H1 (cell line): ENCODE measurements at regions not wholly inside any gene's neighbourhood (a gene's known extent, or its start where the extent isn't known, plus 50 kb on each side); places are given as distances from the start of the nearest gene placed in this dataset.

Experiments used
- CTCF ChIA-PET: fragments of 300-600 bp; sonication (Branson Sonifier 250); formaldehyde crosslinking; loops from one replicate; lab custom pipeline; 2021; ENCODE audit not compliant: partially characterized antibody; lab: Charles Lee
- POLR2A ChIA-PET: fragments of 300-600 bp; sonication (Branson Sonifier 250); formaldehyde crosslinking; loops from one replicate; lab custom pipeline; 2021; ENCODE audit warnings: inconsistent platforms; ENCODE audit not compliant: partially characterized antibody; lab: Charles Lee
- DNase-seq, 2 experiments: peaks; one replicate each; pipeline versions ENCODE4 v3.0.0 to v3.0.0-alpha.2; 2010 to 2022; ENCODE audit warnings: low spot score in 2 of 2, low read depth in 1 of 2, mixed read lengths in 1 of 2
- FAIRE-seq: peaks from 2 replicates; lab custom pipeline; 2011; peaks lifted over from hg19 to GRCh38; lab: Jason Lieb, UNC
- H2AFZ ChIP-seq: 2 replicates; pipeline ENCODE4 v1.8.1; 2012; ENCODE audit warnings: low read length, inconsistent platforms
- H2AK5ac ChIP-seq: 2 replicates; pipeline ENCODE4 v1.6.1; 2013; ENCODE audit warnings: low read depth, low read length
- H2BK120ac ChIP-seq: replicated peaks from 2 replicates; pipeline ENCODE3; 2013; ENCODE audit warnings: low read depth, low read length, inconsistent platforms
- H2BK12ac ChIP-seq: 2 replicates; pipeline ENCODE4 v1.6.1; 2013; ENCODE audit warnings: low read depth, low read length
- H2BK15ac ChIP-seq: 2 replicates; pipeline ENCODE4 v1.6.1; 2013; ENCODE audit warnings: low read length
- H2BK20ac ChIP-seq: 2 replicates; pipeline ENCODE4 v1.6.1; 2013; ENCODE audit warnings: low read length
- H2BK5ac ChIP-seq: 2 replicates; pipeline ENCODE4 v1.6.1; 2013; ENCODE audit warnings: low read depth, low read length
- H3K14ac ChIP-seq: 2 replicates; pipeline ENCODE4 v1.6.1; 2013; ENCODE audit warnings: inconsistent platforms; ENCODE audit not compliant: insufficient read length
- H3K18ac ChIP-seq: 2 replicates; pipeline ENCODE4 v1.6.1; 2013; ENCODE audit warnings: low read length; ENCODE audit errors: extremely low read depth
- H3K23ac ChIP-seq: 2 replicates; pipeline ENCODE4 v1.6.1; 2013; ENCODE audit warnings: inconsistent platforms; ENCODE audit not compliant: insufficient read length
- H3K23me2 ChIP-seq: 2 replicates; pipeline ENCODE4 v1.6.1; 2013; ENCODE audit warnings: low read depth, low read length
- H3K27ac ChIP-seq: 2 replicates; pipeline ENCODE4 v1.6.1; 2011; ENCODE audit warnings: low read depth, low read length, inconsistent platforms
- H3K27me3 ChIP-seq, 4 experiments: replicated peaks in 1 of 4; 1 replicate in 1 of 4; 2 replicates in 3 of 4; pipeline versions ENCODE4 v1.6.1 to v1.8.1; 2011 to 2013; ENCODE audit warnings: low read length in 3 of 4, mild to moderate bottlenecking in 3 of 4, inconsistent platforms in 2 of 4, mixed read lengths in 2 of 4, moderate library complexity in 1 of 4; ENCODE audit not compliant: control insufficient read depth in 3 of 4, insufficient read depth in 3 of 4; ENCODE audit errors: extremely low read depth in 1 of 4
- H3K36me3 ChIP-seq, 4 experiments: 2 replicates each; pipeline versions ENCODE4 v1.6.1 to v1.8.1; 2011 to 2013; ENCODE audit warnings: mild to moderate bottlenecking in 4 of 4, low read length in 3 of 4, moderate library complexity in 2 of 4, control low read depth in 1 of 4, inconsistent platforms in 1 of 4; ENCODE audit not compliant: insufficient read depth in 4 of 4, control insufficient read depth in 2 of 4
- H3K4ac ChIP-seq: replicated peaks from 2 replicates; pipeline ENCODE3; 2013; ENCODE audit warnings: low read length, low read depth, mixed read lengths, inconsistent platforms; ENCODE audit not compliant: insufficient read length
- H3K4me1 ChIP-seq, 4 experiments: replicated peaks in 1 of 4; 1 replicate in 1 of 4; 2 replicates in 3 of 4; pipeline versions ENCODE4 v1.6.1 to v1.8.1; 2011 to 2013; ENCODE audit warnings: low read length in 3 of 4, inconsistent platforms in 2 of 4, mixed read lengths in 1 of 4; ENCODE audit not compliant: insufficient read depth in 4 of 4, control insufficient read depth in 3 of 4
- H3K4me2 ChIP-seq, 2 experiments: 2 replicates each; pipeline versions ENCODE4 v1.6.1 to v1.8.1; 2011 to 2013; ENCODE audit warnings: low read depth in 2 of 2, low read length in 2 of 2, control low read depth in 1 of 2, inconsistent platforms in 1 of 2, mild to moderate bottlenecking in 1 of 2; ENCODE audit not compliant: insufficient read depth in 1 of 2
- H3K4me3 ChIP-seq, 4 experiments: fragments of 200-600, 300-600 bp in 1 of 4; sonication (generic), shearing (Covaris generic), sonication (Bioruptor Twin) in 1 of 4; 2 replicates each; pipeline versions ENCODE4 v1.5.1 to v1.8.1; 2011 to 2016; ENCODE audit warnings: low read length in 4 of 4, low read depth in 3 of 4, control low read depth in 2 of 4, inconsistent platforms in 2 of 4, mild to moderate bottlenecking in 2 of 4, mixed read lengths in 1 of 4, moderate library complexity in 1 of 4; ENCODE audit not compliant: insufficient read depth in 2 of 4; ENCODE audit errors: extremely low read depth in 1 of 4
- H3K56ac ChIP-seq: replicated peaks from 2 replicates; pipeline ENCODE3; 2013; ENCODE audit warnings: low read depth, mild to moderate bottlenecking, mixed read lengths, low read length, inconsistent platforms; ENCODE audit not compliant: insufficient read length
- H3K79me1 ChIP-seq: 2 replicates; pipeline ENCODE4 v1.6.1; 2013; ENCODE audit warnings: low read depth, low read length, control low read depth
- H3K79me2 ChIP-seq, 2 experiments: 2 replicates each; pipeline versions ENCODE4 v1.6.1 to v1.8.1; 2012 to 2013; ENCODE audit warnings: low read length in 2 of 2, mild to moderate bottlenecking in 2 of 2, inconsistent platforms in 1 of 2; ENCODE audit not compliant: insufficient read depth in 2 of 2, control insufficient read depth in 1 of 2
- H3K9ac ChIP-seq, 4 experiments: replicated peaks in 1 of 4; 1 replicate in 1 of 4; 2 replicates in 3 of 4; pipeline versions ENCODE4 v1.6.1 to v1.8.1; 2011 to 2013; ENCODE audit warnings: low read depth in 3 of 4, low read length in 3 of 4, control low read depth in 2 of 4, mild to moderate bottlenecking in 2 of 4, moderate library complexity in 2 of 4, inconsistent platforms in 1 of 4; ENCODE audit errors: extremely low read depth in 1 of 4
- H3K9me3 ChIP-seq, 2 experiments: 2 replicates each; pipeline versions ENCODE4 v1.6.1 to v1.8.1; 2012 to 2013; ENCODE audit warnings: mild to moderate bottlenecking in 2 of 2, moderate library complexity in 2 of 2, control low read depth in 1 of 2, inconsistent platforms in 1 of 2, low read depth in 1 of 2, low read length in 1 of 2, mixed read lengths in 1 of 2; ENCODE audit not compliant: insufficient read depth in 2 of 2
- H4K20me1 ChIP-seq, 2 experiments: replicated peaks in 1 of 2; 2 replicates each; pipeline versions ENCODE3 to v1.8.1; 2011 to 2013; ENCODE audit warnings: inconsistent platforms in 2 of 2, low read length in 2 of 2, mild to moderate bottlenecking in 1 of 2; ENCODE audit not compliant: insufficient read depth in 2 of 2, control insufficient read depth in 1 of 2
- H4K5ac ChIP-seq: 2 replicates; pipeline ENCODE4 v1.6.1; 2013; ENCODE audit warnings: low read length, low read depth, mixed read lengths, inconsistent platforms; ENCODE audit not compliant: insufficient read length
- H4K8ac ChIP-seq: 2 replicates; pipeline ENCODE4 v1.8.0; 2013; ENCODE audit warnings: mild to moderate bottlenecking, moderate library complexity, low read length, inconsistent platforms; ENCODE audit not compliant: insufficient read depth; ENCODE audit errors: extremely low read depth
- H4K91ac ChIP-seq: replicated peaks from 2 replicates; pipeline ENCODE3; 2013; ENCODE audit warnings: low read length, mixed read lengths, inconsistent platforms; ENCODE audit not compliant: insufficient read length
- BRCA1 ChIP-seq: IDR thresholded peaks from 2 replicates; pipeline ENCODE4 v1.6.1; 2012; ENCODE audit warnings: low read depth, low read length, improper control_type of control experiment
- CBX8 ChIP-seq: fragments of 300-800, 300-1000 bp; sonication (generic); IDR thresholded peaks from 2 replicates; pipeline ENCODE4 v1.7.1; 2016; ENCODE audit warnings: low read depth, low read length, borderline replicate concordance
- CHD2 ChIP-seq: IDR thresholded peaks from 2 replicates; pipeline ENCODE4 v1.6.1; 2012; ENCODE audit warnings: low read length, improper control_type of control experiment
- GABPA ChIP-seq: IDR thresholded peaks from 2 replicates; pipeline ENCODE4 v1.6.1; 2011; ENCODE audit warnings: mild to moderate bottlenecking, low read length, moderate library complexity, borderline replicate concordance; ENCODE audit not compliant: insufficient read depth
- KDM4A ChIP-seq: IDR thresholded peaks from one replicate; pipeline ENCODE4 v1.7.1; 2012; ENCODE audit warnings: low read depth, mild to moderate bottlenecking, moderate library complexity, low read length, inconsistent platforms; ENCODE audit not compliant: severe bottlenecking
- KDM5A ChIP-seq: fragments of 200-600 bp; IDR thresholded peaks from 2 replicates; pipeline ENCODE4 v1.7.1; 2012; ENCODE audit warnings: mild to moderate bottlenecking, low read length, inconsistent platforms, mixed read lengths
- PHF8 ChIP-seq: fragments of 200-600 bp; sonication (generic); conservative IDR thresholded peaks from 2 replicates; pipeline ENCODE4 v1.7.1; 2012; ENCODE audit warnings: low read depth, mild to moderate bottlenecking, inconsistent platforms, low read length, moderate library complexity
- RFX5 ChIP-seq: IDR thresholded peaks from 2 replicates; pipeline ENCODE4 v1.6.1; 2011; ENCODE audit warnings: low read depth, low read length, improper control_type of control experiment, borderline replicate concordance
- SAP30 ChIP-seq: fragments of 300-600 bp; sonication (generic); IDR thresholded peaks from 2 replicates; pipeline ENCODE4 v1.7.1; 2012; ENCODE audit warnings: low read length, moderate library complexity, mild to moderate bottlenecking, inconsistent platforms; ENCODE audit not compliant: insufficient read depth, insufficient replicate concordance
- SIRT6 ChIP-seq: IDR thresholded peaks from one replicate; pipeline ENCODE4 v1.7.1; 2012; ENCODE audit warnings: low read length, inconsistent platforms
- SP2 ChIP-seq: IDR thresholded peaks from 2 replicates; pipeline ENCODE4 v1.6.1; 2012; ENCODE audit warnings: mild to moderate bottlenecking, low read length, inconsistent platforms
- SRF ChIP-seq: IDR thresholded peaks from 2 replicates; pipeline ENCODE4 v1.6.1; 2011; ENCODE audit warnings: mild to moderate bottlenecking, low read depth, low read length, moderate library complexity
- SUZ12 ChIP-seq: fragments of 200-600 bp; sonication (generic); IDR thresholded peaks from 2 replicates; pipeline ENCODE4 v1.6.1; 2012; ENCODE audit warnings: mild to moderate bottlenecking, inconsistent platforms, low read length, moderate library complexity, mixed read lengths
- YY1 ChIP-seq: IDR thresholded peaks from 2 replicates; pipeline ENCODE4 v1.6.1; 2011; ENCODE audit warnings: low read depth, mild to moderate bottlenecking, low read length
- WGBS, 2 experiments: shearing (Covaris generic) in 1 of 2; methylation state at CpG; one replicate each; pipeline versions ENCODE4 v1.1.6 to v1.1.7; 2013 to 2015; ENCODE audit warnings: low lambda C conversion rate in 2 of 2, mixed read lengths in 2 of 2, inconsistent platforms in 1 of 2, low coverage in 1 of 2, missing lambda C conversion rate in 1 of 2; ENCODE audit not compliant: insufficient replicate concordance in 2 of 2, insufficient coverage in 1 of 2, insufficient read length in 1 of 2; ENCODE audit errors: extremely low coverage in 1 of 2, missing lambda C conversion rate in 1 of 2; 5-methylcytosine and 5-hydroxymethylcytosine counted together
- TF ChIP-seq, protein P1 (sequence below): IDR thresholded peaks from 2 replicates; pipeline ENCODE4 v1.6.1; 2011; ENCODE audit warnings: low read depth, mild to moderate bottlenecking, low read length; ENCODE audit not compliant: insufficient read depth

DNA sequence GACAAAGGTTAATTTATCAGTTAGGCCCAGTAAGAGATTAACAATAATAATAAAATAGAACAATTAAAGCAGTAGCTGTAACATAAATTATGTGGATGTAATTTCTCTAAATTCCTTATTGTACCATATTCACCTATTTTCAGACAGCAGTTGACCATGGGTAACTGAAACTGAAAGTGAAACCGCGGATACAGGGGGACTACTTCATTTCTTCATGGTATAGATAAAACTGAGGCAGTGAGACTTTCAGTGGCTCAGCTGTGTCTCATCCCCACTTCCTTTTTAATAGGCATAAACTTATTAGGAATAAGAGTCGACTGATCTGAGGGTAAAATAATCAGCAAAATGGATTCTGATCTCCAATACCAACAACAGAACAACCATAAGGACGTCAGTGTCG is 174.0 kb upstream of the WWC1 start:
- POLR2A ChIA-PET = no interaction called here
- Histone ChIP-seq H3K36me3 (no peaks in the 10 kb centered on the region), H3K79me2 (no peaks in the 10 kb centered on the region), H3K9me3 (no peaks in the 10 kb centered on the region), H3K18ac (no peak overlapping the region), H2BK12ac (no peak overlapping the region), H2BK15ac (no peak overlapping the region), H4K91ac (no peak overlapping the region), H3K79me1 (no peaks in the 10 kb centered on the region), H3K27ac (no peak overlapping the region), H2AFZ (no peak overlapping the region), H3K4me1 (peaks cover 3 to 7% (median 3%) of the 10 kb centered on the region in 4 experiments; a peak in 6 of 7 replicates), H2AK5ac (no peak overlapping the region), H3K4me3 (no peak overlapping the region), H4K5ac (no peak overlapping the region), H3K4me2 (peak overlapping the region in 1 of 2 experiments; percentile 55; a peak in 2 of 4 replicates), H3K4ac (no peak overlapping the region), H4K20me1 (no peaks in the 10 kb centered on the region), H2BK5ac (no peak overlapping the region), H2BK20ac (no peak overlapping the region), H3K9ac (no peak overlapping the region; a peak in 1 of 7 replicates), H3K56ac (no peak overlapping the region), H3K27me3 (no peaks in the 10 kb centered on the region), H3K23ac (no peak overlapping the region), H3K14ac (no peak overlapping the region), H2BK120ac (no peak overlapping the region), H4K8ac (no peak overlapping the region), H3K23me2 (no peaks in the 10 kb centered on the region)
- CTCF ChIA-PET = interaction anchor here (0.8 to 5.0 kb wide), 7 partner anchors 19 to 102 kb away, joined by 3 to 38 read pairs (median 4); no protein-coding TSS in a partner anchor
- no peak for FAIRE-seq
- WGBS, 2 experiments = 91% methylated on average over 5 of the region's 5 CpGs; no CpG with 5 or more reads in 1 of the 2 experiments
- TF ChIP-seq CHD2 (no peak), SRF (no peak), RFX5 (no peak), KDM4A (no peak), GABPA (no peak), SUZ12 (no peak), CBX8 (no peak), SP2 (no peak), PHF8 (no peak), BRCA1 (no peak), KDM5A (no peak), YY1 (no peak), SAP30 (no peak), SIRT6 (no peak)
- TF ChIP-seq, protein P1, sequence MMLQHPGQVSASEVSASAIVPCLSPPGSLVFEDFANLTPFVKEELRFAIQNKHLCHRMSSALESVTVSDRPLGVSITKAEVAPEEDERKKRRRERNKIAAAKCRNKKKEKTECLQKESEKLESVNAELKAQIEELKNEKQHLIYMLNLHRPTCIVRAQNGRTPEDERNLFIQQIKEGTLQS = no peak
- no peak for DNase-seq
